Activated T-helper 2 cell treated with anti-CD3 and anti-CD28 coated beads, Interferon-gamma antibody, Interleukin-2, Interleukin-4, amounts not matched to agents 10 μg/mL and 5 μg/mL and 100 μg/mL, durations not matched to agents 14 hours and 24 hours and 36 hours (primary cell): ENCODE measurements at regions not wholly inside any gene's neighbourhood (a gene's known extent, or its start where the extent isn't known, plus 50 kb on each side); places are given as distances from the start of the nearest gene placed in this dataset.

Experiments
- DNase-seq: peaks from one replicate; pipeline ENCODE4 v3.0.0; 2021; ENCODE audit warnings: low spot score
- H3K27ac Mint-ChIP-seq: one replicate; pipeline ENCODE4 v1.8.0; 2021; ENCODE audit warnings: mixed read lengths
- H3K27me3 Mint-ChIP-seq: one replicate; pipeline ENCODE4 v1.8.0; 2021; ENCODE audit warnings: low read depth, mixed read lengths
- H3K36me3 Mint-ChIP-seq: one replicate; pipeline ENCODE4 v1.8.0; 2021; ENCODE audit warnings: low read depth, mixed read lengths
- H3K4me1 Mint-ChIP-seq: one replicate; pipeline ENCODE4 v1.8.0; 2021; ENCODE audit warnings: low read depth, mixed read lengths
- H3K4me3 Mint-ChIP-seq: one replicate; pipeline ENCODE4 v1.8.0; 2021; ENCODE audit warnings: low read depth, mild to moderate bottlenecking, moderate library complexity, mixed read lengths
- H3K9me3 Mint-ChIP-seq: one replicate; pipeline ENCODE4 v1.8.0; 2021; ENCODE audit warnings: mixed read lengths
- intact Hi-C: fragments of 100-400 bp; cut with micrococcal nuclease; formaldehyde crosslinking; loops from one replicate; pipeline ENCODE4 v1.15.1; 2023

DNA sequence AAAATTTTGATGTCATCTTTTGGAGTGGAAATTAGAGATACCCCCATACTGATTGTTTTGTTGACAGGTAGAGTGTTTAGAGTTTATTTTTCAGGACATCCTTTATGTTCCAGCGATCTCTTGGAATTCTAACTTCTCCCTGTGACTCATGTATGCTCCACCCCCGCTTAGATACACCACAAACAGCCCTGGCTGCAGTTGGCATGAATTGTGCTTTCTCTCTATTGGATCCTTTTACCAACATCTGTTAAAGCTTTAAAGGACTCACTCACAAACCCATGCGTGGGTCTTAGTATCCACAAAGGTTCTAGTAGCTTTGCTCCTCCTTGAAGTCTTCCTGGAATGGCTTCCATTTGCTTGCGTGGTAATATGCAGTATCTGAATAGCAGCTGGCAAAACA lies 409.5 kb upstream of the POU3F3 start:
- Mint-ChIP-seq H3K4me1 (peaks cover 2% of the 10 kb centered on the region), H3K9me3 (no peaks in the 10 kb centered on the region), H3K27me3 (no peaks in the 10 kb centered on the region), H3K36me3 (no peaks in the 10 kb centered on the region), H3K4me3 (no peak overlapping the region), H3K27ac (no peak overlapping the region)
- DNase-seq: no peak
- intact Hi-C loops: no loop called here

DNA sequence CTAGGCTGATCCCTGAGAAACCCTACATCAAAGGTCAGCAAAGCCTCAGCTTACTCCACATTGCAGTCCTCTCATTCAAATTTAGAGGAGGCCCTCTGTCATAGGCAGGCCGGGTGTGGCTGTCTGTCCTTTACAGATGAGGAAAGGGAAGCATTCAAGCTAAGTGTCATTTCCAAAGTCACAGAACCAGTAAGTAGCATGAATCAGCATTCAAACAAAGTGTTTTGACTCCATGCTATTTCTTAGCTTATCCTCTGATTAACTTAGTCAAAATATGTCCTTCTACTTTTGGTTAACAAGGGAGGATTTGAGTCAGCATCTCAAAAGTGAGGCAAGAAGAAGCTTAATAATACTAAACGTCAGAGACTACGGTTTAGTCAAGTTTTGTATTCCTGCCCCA lies 409.0 kb upstream of the POU3F3 start:
- DNase-seq: no peak
- H3K9me3 Mint-ChIP-seq: no peaks in the 10 kb centered on the region
- H3K27ac Mint-ChIP-seq: no peak overlapping the region
- no peak overlapping the region for H3K4me3 Mint-ChIP-seq
- intact Hi-C loops: no loop called here
- H3K27me3 Mint-ChIP-seq: no peaks in the 10 kb centered on the region
- peaks cover 2% of the 10 kb centered on the region for H3K4me1 Mint-ChIP-seq
- no peaks in the 10 kb centered on the region for H3K36me3 Mint-ChIP-seq

GRCh38 chr2:104447831-104448434 lies 406.0 kb upstream of the POU3F3 start:
- no peak for DNase-seq
- H3K9me3 Mint-ChIP-seq: no peaks in the 10 kb centered on the region
- H3K36me3 Mint-ChIP-seq: no peaks in the 10 kb centered on the region
- no peak overlapping the region for H3K4me3 Mint-ChIP-seq
- H3K4me1 Mint-ChIP-seq: peaks cover 2% of the 10 kb centered on the region
- no peaks in the 10 kb centered on the region for H3K27me3 Mint-ChIP-seq
- no peak overlapping the region for H3K27ac Mint-ChIP-seq
- intact Hi-C loops: no loop called here

DNA sequence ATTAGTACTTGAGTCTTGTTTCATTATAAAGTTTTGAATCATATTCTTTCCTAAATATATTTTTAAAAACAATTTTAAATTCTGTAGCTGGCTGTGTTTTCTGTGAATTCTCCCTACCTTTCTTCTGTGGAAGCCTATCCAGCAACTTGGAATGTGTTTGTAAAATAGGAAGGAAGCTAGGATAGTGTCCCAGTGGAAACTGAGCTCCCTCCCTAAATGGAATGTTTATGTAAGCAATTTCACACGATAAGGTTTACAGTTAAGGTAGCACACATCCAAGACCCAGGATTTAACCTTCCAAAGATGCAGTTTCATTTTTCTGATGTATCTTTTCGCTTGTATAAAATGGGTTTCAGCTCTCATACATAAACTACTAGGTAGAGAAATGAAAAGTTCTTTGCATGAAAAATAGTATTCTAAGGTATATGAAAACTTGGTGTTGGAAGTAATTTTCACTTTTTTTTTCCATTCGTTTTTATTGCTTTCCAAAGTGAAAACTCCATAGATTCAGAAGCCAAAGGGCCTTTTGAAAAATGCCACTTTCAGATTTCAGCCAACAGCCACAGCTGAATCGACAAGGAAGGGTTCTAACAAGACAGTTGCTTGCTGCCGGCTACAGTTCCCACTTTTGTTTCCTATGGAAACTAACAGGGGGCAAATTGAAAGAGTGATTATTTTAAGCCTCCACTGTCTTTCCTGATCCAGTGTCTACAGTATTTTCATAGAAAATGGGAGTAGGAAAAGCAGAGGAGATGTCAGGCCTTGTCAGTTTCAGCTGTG lies 405.1 kb upstream of the POU3F3 start:
- peaks cover 2% of the 10 kb centered on the region for H3K4me1 Mint-ChIP-seq
- DNase-seq: no peak
- no peaks in the 10 kb centered on the region for H3K27me3 Mint-ChIP-seq
- H3K27ac Mint-ChIP-seq: no peak overlapping the region
- H3K4me3 Mint-ChIP-seq: no peak overlapping the region
- intact Hi-C loops: no loop called here
- no peaks in the 10 kb centered on the region for H3K9me3 Mint-ChIP-seq
- no peaks in the 10 kb centered on the region for H3K36me3 Mint-ChIP-seq

GRCh38 chr2:104452558-104452957 lies 401.4 kb upstream of the POU3F3 start:
- Mint-ChIP-seq H3K27ac (no peak overlapping the region), H3K4me1 (peaks cover 2% of the 10 kb centered on the region), H3K4me3 (no peak overlapping the region), H3K27me3 (peaks cover 1% of the 10 kb centered on the region), H3K9me3 (no peaks in the 10 kb centered on the region), H3K36me3 (no peaks in the 10 kb centered on the region)
- no peak for DNase-seq
- intact Hi-C loops: no loop called here

DNA sequence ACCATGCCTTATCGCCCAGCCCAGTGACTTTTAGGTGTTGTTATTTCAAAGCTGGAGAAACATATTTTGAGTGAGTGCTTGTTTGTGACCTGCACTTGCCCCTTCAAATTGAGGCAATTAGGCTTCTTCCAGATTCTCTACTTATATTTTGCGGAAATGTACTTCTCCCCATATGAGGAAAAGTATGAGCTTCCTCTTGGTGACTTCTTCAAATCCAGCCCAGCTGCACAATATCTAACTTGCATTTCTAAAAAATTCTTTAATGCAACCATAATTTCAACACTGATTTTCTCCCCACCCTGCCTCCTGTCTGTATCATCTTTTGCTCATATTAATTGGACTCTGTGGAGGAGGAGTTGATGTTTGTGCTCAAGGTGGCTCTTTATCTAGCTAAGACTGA lies 391.2 kb upstream of the POU3F3 start:
- no peak overlapping the region for H3K27ac Mint-ChIP-seq
- H3K27me3 Mint-ChIP-seq: peaks cover under 1% of the 10 kb centered on the region
- H3K4me1 Mint-ChIP-seq: no peaks in the 10 kb centered on the region
- H3K36me3 Mint-ChIP-seq: no peaks in the 10 kb centered on the region
- H3K9me3 Mint-ChIP-seq: no peaks in the 10 kb centered on the region
- no peak overlapping the region for H3K4me3 Mint-ChIP-seq
- no peak for DNase-seq
- intact Hi-C loops: no loop called here

- no peaks in the 10 kb centered on the region for H3K4me1 Mint-ChIP-seq
These were observed 387.9 kb upstream of the POU3F3 start for GRCh38 chr2:104465981-104466380.

DNA sequence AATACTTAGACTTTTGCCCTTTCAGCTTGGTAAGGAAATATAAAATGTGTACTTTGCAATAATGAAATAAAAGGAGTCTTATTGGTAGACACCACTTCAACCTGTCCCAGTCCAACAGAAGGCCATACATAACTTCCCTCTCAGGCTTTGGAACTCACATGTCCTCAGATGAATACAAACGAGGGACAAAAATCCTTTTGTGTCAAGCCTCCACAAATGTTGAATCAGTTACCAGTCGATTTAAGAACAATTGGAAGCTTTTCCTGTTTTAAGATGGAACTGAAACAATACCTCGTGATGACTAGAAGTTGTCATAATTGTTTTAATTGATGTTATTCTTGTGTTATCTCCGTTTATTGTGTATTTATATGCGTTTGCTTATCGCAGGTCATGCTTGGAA lies 385.1 kb upstream of the POU3F3 start:
- Mint-ChIP-seq H3K9me3 (no peaks in the 10 kb centered on the region), H3K27me3 (no peaks in the 10 kb centered on the region), H3K27ac (no peak overlapping the region), H3K4me1 (no peaks in the 10 kb centered on the region), H3K36me3 (no peaks in the 10 kb centered on the region), H3K4me3 (no peak overlapping the region)
- intact Hi-C loops: no loop called here
- DNase-seq: no peak

More at GRCh38 chr2:104465981-104466380, 387.9 kb upstream of the POU3F3 start:
- H3K9me3 Mint-ChIP-seq: no peaks in the 10 kb centered on the region
- H3K4me3 Mint-ChIP-seq: no peak overlapping the region
- intact Hi-C loops: no loop called here
- DNase-seq: no peak
- H3K36me3 Mint-ChIP-seq: no peaks in the 10 kb centered on the region
- no peak overlapping the region for H3K27ac Mint-ChIP-seq
- no peaks in the 10 kb centered on the region for H3K27me3 Mint-ChIP-seq

DNA sequence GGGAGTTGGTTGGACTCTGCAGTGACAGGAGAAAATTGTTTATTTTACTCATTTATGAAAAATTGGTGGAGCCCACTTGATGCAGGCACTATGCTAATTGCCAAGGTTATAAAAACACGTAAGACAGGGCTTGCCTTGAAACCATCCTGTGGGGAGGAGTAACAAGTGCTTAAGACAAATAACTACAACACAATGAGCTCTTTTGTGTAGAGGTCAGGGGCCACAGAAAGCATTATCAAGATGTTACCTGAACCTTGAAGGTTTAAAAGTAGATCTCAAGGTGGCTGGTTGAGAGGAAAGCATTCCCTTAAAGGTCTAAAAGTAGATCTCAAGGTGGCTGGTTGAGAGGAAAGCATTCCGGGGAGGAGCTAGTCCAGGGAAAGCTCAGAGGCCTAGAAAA lies 381.8 kb upstream of the POU3F3 start:
- Mint-ChIP-seq H3K4me3 (no peak overlapping the region), H3K27ac (no peak overlapping the region), H3K9me3 (no peaks in the 10 kb centered on the region), H3K4me1 (no peaks in the 10 kb centered on the region), H3K36me3 (no peaks in the 10 kb centered on the region), H3K27me3 (no peaks in the 10 kb centered on the region)
- intact Hi-C loops: no loop called here
- DNase-seq: no peak

DNA sequence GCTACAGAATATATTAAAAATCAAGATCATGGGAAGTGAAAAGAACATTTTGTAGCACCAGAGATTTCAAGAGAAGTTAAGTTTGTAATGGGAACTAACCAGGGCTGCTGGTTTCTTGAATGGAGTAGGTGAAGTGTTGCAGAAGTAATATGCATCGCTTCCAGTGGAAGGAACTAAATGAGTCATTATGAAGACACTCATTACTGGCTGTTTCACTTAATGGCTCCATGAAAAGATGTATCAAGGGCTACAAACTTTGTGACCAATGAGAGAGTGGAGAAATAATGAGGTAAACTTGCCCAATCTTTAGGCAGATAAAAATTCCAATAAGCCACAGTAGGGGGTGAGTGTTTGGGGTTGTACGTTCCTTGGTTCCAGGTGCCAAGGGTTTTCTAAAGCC lies 380.4 kb upstream of the POU3F3 start:
- Mint-ChIP-seq H3K4me3 (no peak overlapping the region), H3K4me1 (no peaks in the 10 kb centered on the region), H3K9me3 (no peaks in the 10 kb centered on the region), H3K36me3 (no peaks in the 10 kb centered on the region), H3K27ac (no peak overlapping the region), H3K27me3 (no peaks in the 10 kb centered on the region)
- DNase-seq: no peak
- intact Hi-C loops: no loop called here

DNA sequence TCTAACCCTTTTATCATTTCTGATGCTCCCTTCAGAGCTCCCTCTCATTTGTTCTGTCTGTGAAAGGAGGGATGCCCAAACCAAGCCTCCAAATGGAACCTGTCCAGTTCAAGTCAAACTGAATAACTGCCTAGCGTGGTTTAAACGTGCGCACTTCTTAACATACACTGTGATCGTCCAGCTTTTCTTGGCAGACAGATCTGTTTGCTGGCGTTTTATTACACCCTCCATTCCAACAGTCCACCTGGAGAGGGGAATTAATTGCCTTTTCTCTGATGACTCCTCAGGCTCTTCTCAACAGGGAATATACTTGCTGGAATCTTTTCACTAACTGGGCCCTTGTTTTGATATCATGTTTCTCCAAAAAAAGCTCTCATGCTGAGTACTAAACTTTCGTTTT lies 379.2 kb upstream of the POU3F3 start:
- H3K9me3 Mint-ChIP-seq: no peaks in the 10 kb centered on the region
- no peaks in the 10 kb centered on the region for H3K27me3 Mint-ChIP-seq
- no peaks in the 10 kb centered on the region for H3K4me1 Mint-ChIP-seq
- intact Hi-C loops: no loop called here
- H3K36me3 Mint-ChIP-seq: no peaks in the 10 kb centered on the region
- H3K4me3 Mint-ChIP-seq: no peak overlapping the region
- no peak overlapping the region for H3K27ac Mint-ChIP-seq
- DNase-seq: no peak

- intact Hi-C loops: no loop called here
- no peak for DNase-seq
- Mint-ChIP-seq H3K36me3 (no peaks in the 10 kb centered on the region), H3K27ac (no peak overlapping the region), H3K27me3 (no peaks in the 10 kb centered on the region), H3K4me3 (no peak overlapping the region), H3K9me3 (no peaks in the 10 kb centered on the region), H3K4me1 (no peaks in the 10 kb centered on the region)
These were observed 377.8 kb upstream of the POU3F3 start for GRCh38 chr2:104476075-104476474.

GRCh38 chr2:104476563-104476988 lies 377.3 kb upstream of the POU3F3 start:
- no peak for DNase-seq
- Mint-ChIP-seq H3K4me3 (no peak overlapping the region), H3K27ac (no peak overlapping the region), H3K36me3 (no peaks in the 10 kb centered on the region), H3K9me3 (no peaks in the 10 kb centered on the region), H3K4me1 (no peaks in the 10 kb centered on the region), H3K27me3 (no peaks in the 10 kb centered on the region)
- intact Hi-C loops: no loop called here
